ENCODE measurements at regions not wholly inside any gene's neighbourhood (a gene's known extent, or its start where the extent isn't known, plus 50 kb on each side); places are given as distances from the start of the nearest gene placed in this dataset.

GRCh38 chr16:50478773-50479149 lies 69.4 kb upstream of the NKD1 start:
- TF ChIP-seq ETV6 (CRISPR knock-in tag; IDR thresholded peaks at IDR 0.05) (no peak), ATF1 (CRISPR knock-in tag; IDR thresholded peaks at IDR 0.05) (no peak), CTCF (IDR thresholded peaks at IDR 0.05) (no peak), FOXJ3 (CRISPR knock-in tag; IDR thresholded peaks at IDR 0.05; ENCODE audit: borderline replicate concordance) (no peak), AR (CRISPR knock-in tag; IDR thresholded peaks at IDR 0.05) (no peak), ZNF423 (CRISPR knock-in tag; IDR thresholded peaks at IDR 0.05) (0 out of 2 replicates have a peak, but pooled peaks have one; percentile 10), NFE2L1 (CRISPR knock-in tag; IDR thresholded peaks at IDR 0.05) (no peak), ELF4 (CRISPR knock-in tag; IDR thresholded peaks at IDR 0.05; ENCODE audit: low read depth) (no peak), TEAD4 (CRISPR knock-in tag; IDR thresholded peaks at IDR 0.05) (no peak), E2F5 (CRISPR knock-in tag; IDR thresholded peaks at IDR 0.05) (no peak), ESRRA (CRISPR knock-in tag; IDR thresholded peaks at IDR 0.05; ENCODE audit: borderline replicate concordance) (no peak), CBFB (CRISPR knock-in tag; IDR thresholded peaks at IDR 0.05; ENCODE audit: low read depth) (no peak), E2F1 (CRISPR knock-in tag; IDR thresholded peaks at IDR 0.05) (no peak), ZNF396 (CRISPR knock-in tag; IDR thresholded peaks at IDR 0.05; ENCODE audit: borderline replicate concordance) (no peak)

Measured in WTC11 (cell line).